Osteocyte (in vitro differentiated cells): ENCODE measurements at regions not wholly inside any gene's neighbourhood (a gene's known extent, or its start where the extent isn't known, plus 50 kb on each side); places are given as distances from the start of the nearest gene placed in this dataset.

Experiments
- DNase-seq: peaks from one replicate; pipeline ENCODE4 v3.0.0; 2021; ENCODE audit warnings: mixed read lengths; ENCODE audit not compliant: unreplicated experiment; ENCODE audit errors: extremely low spot score
- H3K27ac Mint-ChIP-seq: one replicate; pipeline ENCODE4 v1.8.0; 2021; ENCODE audit warnings: mild to moderate bottlenecking, mixed read lengths; ENCODE audit not compliant: unreplicated experiment
- H3K27me3 Mint-ChIP-seq: one replicate; pipeline ENCODE4 v1.8.0; 2021; ENCODE audit warnings: mixed read lengths; ENCODE audit not compliant: unreplicated experiment
- H3K36me3 Mint-ChIP-seq: one replicate; pipeline ENCODE4 v1.8.0; 2021; ENCODE audit warnings: mixed read lengths; ENCODE audit not compliant: unreplicated experiment
- H3K4me1 Mint-ChIP-seq: one replicate; pipeline ENCODE4 v1.8.0; 2021; ENCODE audit warnings: mixed read lengths; ENCODE audit not compliant: unreplicated experiment
- H3K4me3 Mint-ChIP-seq: one replicate; pipeline ENCODE4 v1.8.0; 2021; ENCODE audit warnings: mild to moderate bottlenecking, moderate library complexity, mixed read lengths; ENCODE audit not compliant: unreplicated experiment
- H3K9me3 Mint-ChIP-seq: one replicate; pipeline ENCODE4 v1.8.0; 2021; ENCODE audit warnings: mixed read lengths; ENCODE audit not compliant: unreplicated experiment
- TF ChIP-seq, protein P1 (sequence below): fragments of 200-600 bp; sonication (generic); IDR thresholded peaks from 2 replicates; pipeline ENCODE4 v1.5.0; 2021; ENCODE audit warnings: antibody characterized with exemption, mild to moderate bottlenecking, moderate library complexity

DNA sequence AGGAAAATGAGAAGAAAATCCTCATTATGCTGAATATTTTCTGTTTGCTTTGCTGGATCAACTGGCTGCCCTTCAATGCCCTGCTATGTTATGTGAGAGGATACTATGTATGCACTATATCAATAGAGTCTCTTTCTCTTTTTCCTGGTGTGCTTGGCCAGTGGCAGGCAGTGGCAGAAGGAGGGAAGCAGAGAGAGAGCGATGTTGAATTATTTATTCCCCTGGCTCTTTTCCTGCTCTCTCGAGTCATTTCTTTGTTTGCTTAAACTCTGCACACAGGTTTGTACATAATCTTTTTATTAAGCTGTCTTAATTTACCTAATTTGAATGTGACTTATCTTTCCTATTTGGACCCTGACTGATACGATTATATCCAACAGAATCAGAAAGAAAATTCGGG lies 1727.3 kb downstream of the SUCLG1 start:
- H3K4me3 Mint-ChIP-seq, result no peak overlapping the region
- no peak overlapping the region for H3K27ac Mint-ChIP-seq
- no peaks in the 10 kb centered on the region for H3K4me1 Mint-ChIP-seq
- no peaks in the 10 kb centered on the region for H3K36me3 Mint-ChIP-seq
- DNase-seq, result no peak
- H3K9me3 Mint-ChIP-seq, result no peaks in the 10 kb centered on the region
- TF ChIP-seq, protein P1, sequence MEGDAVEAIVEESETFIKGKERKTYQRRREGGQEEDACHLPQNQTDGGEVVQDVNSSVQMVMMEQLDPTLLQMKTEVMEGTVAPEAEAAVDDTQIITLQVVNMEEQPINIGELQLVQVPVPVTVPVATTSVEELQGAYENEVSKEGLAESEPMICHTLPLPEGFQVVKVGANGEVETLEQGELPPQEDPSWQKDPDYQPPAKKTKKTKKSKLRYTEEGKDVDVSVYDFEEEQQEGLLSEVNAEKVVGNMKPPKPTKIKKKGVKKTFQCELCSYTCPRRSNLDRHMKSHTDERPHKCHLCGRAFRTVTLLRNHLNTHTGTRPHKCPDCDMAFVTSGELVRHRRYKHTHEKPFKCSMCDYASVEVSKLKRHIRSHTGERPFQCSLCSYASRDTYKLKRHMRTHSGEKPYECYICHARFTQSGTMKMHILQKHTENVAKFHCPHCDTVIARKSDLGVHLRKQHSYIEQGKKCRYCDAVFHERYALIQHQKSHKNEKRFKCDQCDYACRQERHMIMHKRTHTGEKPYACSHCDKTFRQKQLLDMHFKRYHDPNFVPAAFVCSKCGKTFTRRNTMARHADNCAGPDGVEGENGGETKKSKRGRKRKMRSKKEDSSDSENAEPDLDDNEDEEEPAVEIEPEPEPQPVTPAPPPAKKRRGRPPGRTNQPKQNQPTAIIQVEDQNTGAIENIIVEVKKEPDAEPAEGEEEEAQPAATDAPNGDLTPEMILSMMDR, result no peak
- H3K27me3 Mint-ChIP-seq, result peaks cover 13% of the 10 kb centered on the region

- TF ChIP-seq, protein P1, result no peak
- Mint-ChIP-seq H3K4me3 (no peak overlapping the region), H3K9me3 (no peaks in the 10 kb centered on the region), H3K36me3 (no peaks in the 10 kb centered on the region), H3K27me3 (peaks cover 13% of the 10 kb centered on the region), H3K27ac (no peak overlapping the region), H3K4me1 (no peaks in the 10 kb centered on the region)
- DNase-seq, result no peak
These were observed 1728.3 kb downstream of the SUCLG1 start for GRCh38 chr2:82730811-82731210.

- H3K4me3 Mint-ChIP-seq, result no peak overlapping the region
- TF ChIP-seq, protein P1, result no peak
- no peaks in the 10 kb centered on the region for H3K36me3 Mint-ChIP-seq
- no peaks in the 10 kb centered on the region for H3K9me3 Mint-ChIP-seq
- H3K4me1 Mint-ChIP-seq, result no peaks in the 10 kb centered on the region
- H3K27ac Mint-ChIP-seq, result no peak overlapping the region
- no peak for DNase-seq
- H3K27me3 Mint-ChIP-seq, result peaks cover 17% of the 10 kb centered on the region
These were observed 1731.0 kb downstream of the SUCLG1 start for GRCh38 chr2:82728090-82728489.

DNA sequence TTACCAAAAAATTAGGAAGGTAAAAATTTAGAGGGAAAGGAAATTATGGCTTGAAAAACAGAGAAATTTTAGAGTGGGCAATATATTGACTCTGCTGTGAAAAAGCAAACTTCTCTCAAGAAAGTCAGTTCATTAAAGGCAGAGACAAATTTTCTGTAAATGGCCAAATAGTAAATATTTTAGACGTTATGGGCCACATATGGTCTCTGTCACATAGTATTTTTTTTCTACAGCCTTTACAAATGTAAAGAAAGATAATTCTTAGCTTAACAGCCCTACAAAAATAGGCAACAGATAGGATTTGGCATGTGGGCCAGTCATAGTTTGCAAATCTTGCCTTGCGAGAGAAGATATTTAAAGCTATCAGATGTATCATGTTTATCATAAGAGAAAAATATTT lies 1750.4 kb downstream of the SUCLG1 start:
- H3K27me3 Mint-ChIP-seq, result peaks cover 3% of the 10 kb centered on the region
- peaks cover 3% of the 10 kb centered on the region for H3K9me3 Mint-ChIP-seq
- no peaks in the 10 kb centered on the region for H3K36me3 Mint-ChIP-seq
- no peak overlapping the region for H3K27ac Mint-ChIP-seq
- no peak for DNase-seq
- TF ChIP-seq, protein P1, result no peak
- no peak overlapping the region for H3K4me3 Mint-ChIP-seq
- no peaks in the 10 kb centered on the region for H3K4me1 Mint-ChIP-seq

- Mint-ChIP-seq H3K4me1 (no peaks in the 10 kb centered on the region), H3K27me3 (no peaks in the 10 kb centered on the region), H3K4me3 (no peak overlapping the region), H3K36me3 (no peaks in the 10 kb centered on the region), H3K9me3 (peaks cover 6% of the 10 kb centered on the region), H3K27ac (no peak overlapping the region)
- DNase-seq, result no peak
- TF ChIP-seq, protein P1, result no peak
These were observed 1761.8 kb downstream of the SUCLG1 start for GRCh38 chr2:82697231-82697630.
